Activated gamma-delta T cell treated with Interleukin-2 at 50 U/mL for 16 hours (primary cell): ENCODE measurements at regions not wholly inside any gene's neighbourhood (a gene's known extent, or its start where the extent isn't known, plus 50 kb on each side); places are given as distances from the start of the nearest gene placed in this dataset.
"Not testable (repeated sequence)": the region's sequence is repeated elsewhere in the genome, so short reads cannot be mapped to it uniquely, and the experiment has no call there.

Experiments
- DNase-seq: peaks from one replicate; pipeline ENCODE4 v3.0.0-alpha.2; 2020

DNA sequence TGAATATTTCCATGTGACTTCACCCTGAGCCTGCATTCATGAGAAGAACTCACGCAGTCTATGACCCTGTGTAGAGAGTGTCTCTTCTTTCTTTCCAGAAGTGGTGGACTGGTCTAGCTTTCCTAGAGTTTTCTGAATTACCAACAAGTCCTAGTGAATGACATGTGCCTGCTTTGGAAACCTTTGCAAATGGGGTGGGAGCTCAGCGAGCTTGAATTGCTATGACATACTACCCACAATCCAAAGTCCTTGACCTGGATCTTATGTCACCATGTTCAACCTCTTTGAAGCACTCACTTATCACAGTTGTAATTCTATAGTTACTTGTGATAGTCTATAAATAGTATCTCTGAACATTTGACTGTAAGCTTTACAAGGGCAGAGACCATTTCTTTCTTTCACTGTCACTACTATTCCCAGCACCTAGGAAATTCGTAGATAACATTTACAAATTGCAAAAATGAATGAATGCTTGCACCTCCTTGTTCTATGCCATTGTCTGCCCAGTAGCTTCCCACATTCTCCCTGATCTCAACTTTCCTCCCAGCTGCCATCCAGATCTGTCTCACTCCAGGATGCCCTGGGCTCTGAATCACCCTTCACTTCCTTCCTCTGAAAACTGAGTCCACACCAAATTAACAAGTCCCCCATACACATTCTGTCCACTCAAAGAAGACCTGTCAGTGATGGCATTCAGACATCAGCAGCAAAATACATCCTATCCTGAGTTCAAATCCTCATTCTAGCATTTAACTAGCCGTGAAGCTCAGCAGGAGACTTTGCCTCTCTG lies 201.9 kb upstream of the SESN3 start:
- DNase-seq, result no peak

DNA sequence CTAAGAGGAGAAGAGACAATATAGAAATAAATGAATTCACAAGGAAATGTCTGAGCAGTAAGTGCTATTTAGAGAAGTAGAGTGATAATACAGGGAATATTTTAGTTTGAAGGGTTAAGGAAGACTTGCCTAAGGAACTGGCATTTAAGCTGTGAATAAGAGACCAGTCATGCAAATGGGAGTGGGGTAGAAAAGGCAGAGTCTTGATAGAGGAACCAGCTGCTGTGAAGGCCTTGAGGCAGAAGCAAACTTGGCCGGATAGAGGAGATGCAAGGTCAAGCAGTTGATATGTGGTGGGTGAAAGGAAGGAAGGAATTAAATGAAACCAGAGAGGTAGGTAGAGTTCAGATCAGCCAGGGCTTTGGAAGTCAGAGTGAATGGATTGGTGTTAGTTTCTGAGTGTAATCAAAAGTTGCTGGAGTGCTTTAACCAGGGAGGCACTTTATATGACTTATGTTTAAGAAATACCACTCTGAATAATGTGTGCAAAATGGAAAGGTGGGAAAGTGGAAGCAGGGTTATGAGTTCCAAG lies 198.4 kb upstream of the SESN3 start:
- DNase-seq, result no peak

DNA sequence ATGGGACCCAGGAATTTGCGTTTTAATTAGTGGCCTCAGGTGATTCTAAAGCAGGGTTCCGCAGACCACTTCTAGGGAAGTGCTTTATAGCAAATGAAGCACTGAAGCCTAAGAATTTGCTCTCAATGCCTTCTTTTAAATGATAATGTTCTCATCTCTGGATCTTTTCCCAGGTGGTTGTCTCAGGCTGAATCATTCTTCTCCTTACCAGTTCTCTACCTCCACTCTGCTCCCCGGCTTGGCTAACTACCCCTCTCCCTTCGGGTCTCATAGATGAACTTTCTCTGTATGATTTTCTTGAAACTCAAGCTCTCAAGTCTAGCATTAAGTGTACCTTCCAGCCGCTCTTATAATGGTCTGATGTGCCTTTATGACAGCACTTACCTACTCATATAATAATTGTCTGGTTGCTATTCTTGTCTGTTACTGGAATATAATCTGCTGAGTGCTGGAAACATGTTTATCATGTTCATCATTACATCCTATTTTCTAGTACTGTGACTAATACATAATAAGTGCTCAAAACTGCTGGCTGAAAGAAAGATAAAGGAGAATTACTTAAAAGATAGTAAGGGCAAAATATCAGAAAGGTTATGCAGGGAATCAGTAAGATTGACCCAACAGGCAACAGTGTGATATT lies 195.9 kb upstream of the SESN3 start:
- no peak for DNase-seq

DNA sequence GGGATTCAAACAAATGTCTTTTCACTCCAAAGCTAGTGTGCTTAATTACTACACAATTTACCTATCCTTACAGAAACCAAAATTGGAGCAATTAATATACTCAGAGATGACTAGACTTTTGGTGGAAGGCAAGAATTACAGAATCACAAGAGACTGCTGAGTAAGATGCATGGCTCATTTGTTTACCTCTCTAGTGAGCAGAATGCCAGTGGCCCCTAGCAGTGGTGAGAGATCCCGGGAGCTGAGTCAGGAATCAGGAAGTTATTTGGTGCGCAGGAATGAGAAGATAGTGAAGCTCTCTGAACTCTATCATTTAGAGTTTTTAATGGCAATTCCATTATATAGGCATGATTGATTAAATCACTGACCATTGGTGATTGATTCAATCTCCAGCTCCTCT lies 188.9 kb upstream of the SESN3 start:
- DNase-seq, result no peak

DNA sequence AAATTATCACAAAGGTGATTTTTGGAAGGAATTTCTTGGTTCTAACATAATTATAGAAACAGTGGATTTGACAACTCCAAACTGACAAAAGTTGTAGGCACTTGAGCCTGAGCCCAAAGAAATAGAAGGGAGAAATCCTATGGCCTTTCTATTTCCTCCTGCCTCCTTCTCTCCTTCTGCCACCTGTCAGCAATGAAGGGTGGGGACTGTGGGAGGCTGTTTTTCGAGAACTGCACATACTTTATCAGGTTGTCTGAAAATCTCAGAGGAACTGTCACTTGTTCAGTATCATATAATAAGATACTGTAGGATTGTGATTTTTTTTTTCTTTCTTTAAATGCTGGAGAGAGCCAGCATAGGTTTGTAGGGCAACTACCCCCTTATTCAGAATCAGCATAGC lies 187.9 kb upstream of the SESN3 start:
- no peak for DNase-seq

DNA sequence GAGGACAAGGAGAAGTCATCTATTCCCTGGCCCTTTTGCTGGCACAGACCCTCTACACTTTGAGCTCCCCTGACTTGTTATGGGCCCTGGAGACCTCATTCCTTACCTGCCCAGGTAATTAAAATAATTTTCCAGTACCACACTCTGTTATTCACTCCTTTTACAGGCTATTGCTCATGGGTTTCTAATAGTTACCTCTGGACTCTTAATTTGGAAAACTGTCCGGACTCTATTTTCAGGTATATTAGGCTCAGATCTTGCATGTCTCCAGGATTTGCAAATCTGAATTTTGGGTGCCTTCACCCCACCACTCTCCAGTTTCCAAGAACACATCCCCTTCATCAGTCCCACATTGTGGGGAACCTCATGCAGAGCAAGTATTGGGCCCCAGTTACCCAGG lies 186.8 kb upstream of the SESN3 start:
- DNase-seq, result no peak

DNA sequence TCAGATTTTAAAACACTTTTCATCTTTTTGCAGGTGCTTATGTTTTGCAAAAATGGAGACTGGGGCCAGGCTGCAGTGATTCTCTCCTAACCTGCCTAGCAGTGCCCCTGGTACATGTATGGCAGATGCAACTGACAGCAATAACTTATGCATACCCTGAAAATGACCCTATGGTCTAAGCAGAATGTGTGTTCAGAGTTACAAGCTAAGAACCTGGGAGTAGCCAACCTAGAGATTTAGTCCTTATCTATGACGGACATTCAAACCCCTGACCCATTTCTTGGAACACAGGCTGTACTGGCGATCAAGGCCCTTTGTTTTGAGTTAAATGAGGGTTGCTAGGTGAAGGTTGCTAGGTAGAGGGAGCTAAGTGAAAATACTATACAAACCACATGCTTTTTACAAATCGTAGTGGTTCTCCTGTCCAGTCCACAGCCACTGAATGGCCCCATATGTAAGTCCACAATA lies 184.9 kb upstream of the SESN3 start:
- no peak for DNase-seq

DNA sequence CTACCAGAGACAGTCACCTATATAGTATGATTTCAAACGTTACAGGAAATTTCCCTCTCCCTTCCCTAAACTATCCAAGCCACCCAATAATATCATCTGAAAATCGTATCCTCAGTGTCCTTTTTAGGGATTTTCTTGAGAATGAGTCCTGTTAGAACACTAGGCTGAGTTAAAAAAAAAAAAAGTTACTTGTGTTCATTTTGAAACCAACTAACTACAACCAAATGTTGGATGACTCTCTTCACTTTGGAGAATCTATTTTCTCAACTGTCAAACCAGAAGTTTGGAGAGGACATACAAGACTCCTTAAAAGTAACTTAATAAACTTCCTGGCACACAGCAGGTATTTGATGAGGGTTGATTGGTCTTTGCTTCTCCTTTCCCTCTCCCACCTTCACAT lies 183.2 kb upstream of the SESN3 start:
- no peak for DNase-seq

DNA sequence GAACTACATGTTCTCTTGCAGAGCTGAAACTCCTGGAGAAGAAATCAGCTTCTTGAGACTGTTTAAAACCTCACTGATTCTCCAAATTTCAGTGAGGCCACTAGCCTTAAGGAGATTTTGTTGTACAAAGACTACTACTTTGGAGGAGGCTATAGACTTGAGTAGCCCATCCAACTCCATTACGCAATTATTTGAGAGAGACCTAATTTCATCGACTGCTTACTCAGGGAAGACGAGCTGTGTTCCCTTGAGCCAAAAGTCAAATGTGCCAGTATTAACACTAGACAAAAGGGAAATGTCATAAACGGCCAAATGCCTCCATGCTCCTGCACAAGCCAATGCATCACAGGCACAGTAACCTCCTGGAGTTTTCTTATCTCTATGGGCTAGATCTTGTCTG lies 182.8 kb upstream of the SESN3 start:
- DNase-seq, result no peak

DNA sequence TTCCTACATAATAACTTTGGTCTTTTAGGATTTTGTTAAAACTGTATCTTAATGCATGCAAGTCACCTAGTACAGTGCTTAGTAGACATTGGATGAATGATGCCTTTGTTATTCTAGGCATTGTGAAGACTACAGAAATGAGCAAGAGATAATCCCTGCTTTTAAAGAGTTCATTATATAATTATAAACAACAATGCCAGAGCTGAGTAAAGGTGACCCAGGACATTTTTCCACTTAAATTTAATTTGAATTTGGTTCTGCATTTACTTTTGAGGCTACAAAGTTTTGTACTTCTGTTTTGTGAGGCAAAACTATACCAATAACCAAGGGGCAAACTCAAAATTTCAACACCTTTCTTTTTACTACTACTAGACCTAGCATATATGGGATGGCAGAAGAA lies 182.0 kb upstream of the SESN3 start:
- no peak for DNase-seq

DNA sequence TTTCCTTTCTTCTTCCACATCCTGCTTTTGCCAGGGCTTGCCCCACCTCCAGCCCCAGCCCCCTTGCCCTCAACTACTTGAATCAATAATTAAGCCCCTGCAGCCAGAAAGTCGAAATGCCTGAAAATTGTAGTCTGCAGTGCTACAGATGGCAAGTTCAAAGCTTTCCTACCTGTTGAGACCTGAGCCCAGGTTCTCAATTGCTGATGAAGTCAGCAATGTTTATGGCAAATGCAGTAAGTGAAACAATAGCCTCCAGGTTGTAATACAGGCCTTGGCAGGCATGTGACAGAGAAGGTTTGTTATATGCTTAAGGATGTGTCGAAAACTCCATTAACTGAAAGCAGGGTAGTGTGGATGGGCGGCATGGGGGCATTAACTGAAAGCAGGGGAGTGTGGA lies 181.1 kb upstream of the SESN3 start:
- no peak for DNase-seq

DNA sequence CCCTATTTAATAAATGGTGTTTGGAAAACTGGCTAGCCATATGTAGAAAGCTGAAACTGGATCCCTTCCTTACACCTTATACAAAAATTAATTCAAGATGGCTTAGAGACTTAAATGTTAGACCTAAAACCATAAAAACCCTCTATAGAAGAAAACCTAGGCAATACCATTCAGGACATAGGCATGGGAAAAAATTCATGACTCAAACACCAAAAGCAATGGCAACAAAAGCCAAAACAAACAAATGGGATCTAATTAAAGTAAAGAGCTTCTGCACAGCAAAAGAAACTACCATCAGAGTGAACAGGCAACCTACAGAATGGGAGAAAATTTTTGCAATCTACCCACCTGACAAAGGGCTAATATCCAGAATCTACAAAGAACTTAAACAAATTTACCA lies 179.7 kb upstream of the SESN3 start:
- DNase-seq, result not testable (repeated sequence)

DNA sequence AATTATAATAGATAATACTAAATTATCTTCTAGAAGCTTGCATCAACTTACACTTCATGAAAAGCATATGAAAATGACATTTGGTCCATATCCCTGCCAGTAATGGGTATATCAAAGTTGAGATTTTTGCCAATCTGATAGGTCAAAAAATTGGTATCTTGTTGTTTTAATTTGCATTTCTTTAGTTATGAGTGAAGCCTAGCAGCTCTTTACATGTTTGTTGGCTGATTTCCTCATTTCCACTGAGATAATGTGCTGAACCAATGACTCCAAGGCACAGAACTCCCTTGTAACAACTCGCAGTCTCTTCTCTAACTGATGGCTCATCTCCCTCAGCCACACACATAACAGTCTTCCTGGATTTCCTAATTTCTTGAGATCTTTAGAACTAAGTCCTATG lies 175.3 kb upstream of the SESN3 start:
- no peak for DNase-seq

DNA sequence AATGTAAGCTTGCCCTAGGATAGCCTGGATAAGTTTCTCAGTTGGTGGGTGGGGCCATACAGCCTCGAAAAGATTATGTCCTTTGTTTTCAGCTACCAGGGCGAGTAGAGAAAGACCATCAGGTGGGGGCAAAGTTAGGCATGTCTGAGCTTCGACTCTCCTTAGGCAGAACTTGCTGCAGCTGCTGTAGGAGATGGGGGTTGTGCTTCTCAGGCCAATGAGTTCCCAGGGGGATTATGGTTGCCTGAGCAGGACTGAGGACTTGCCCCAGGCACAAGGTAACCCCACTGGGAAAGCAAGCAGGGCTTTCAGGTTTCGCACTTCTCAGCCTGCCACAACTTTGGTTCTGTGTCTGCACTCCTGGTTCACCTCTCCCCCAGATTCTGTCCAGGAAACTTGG lies 173.4 kb upstream of the SESN3 start:
- no peak for DNase-seq

DNA sequence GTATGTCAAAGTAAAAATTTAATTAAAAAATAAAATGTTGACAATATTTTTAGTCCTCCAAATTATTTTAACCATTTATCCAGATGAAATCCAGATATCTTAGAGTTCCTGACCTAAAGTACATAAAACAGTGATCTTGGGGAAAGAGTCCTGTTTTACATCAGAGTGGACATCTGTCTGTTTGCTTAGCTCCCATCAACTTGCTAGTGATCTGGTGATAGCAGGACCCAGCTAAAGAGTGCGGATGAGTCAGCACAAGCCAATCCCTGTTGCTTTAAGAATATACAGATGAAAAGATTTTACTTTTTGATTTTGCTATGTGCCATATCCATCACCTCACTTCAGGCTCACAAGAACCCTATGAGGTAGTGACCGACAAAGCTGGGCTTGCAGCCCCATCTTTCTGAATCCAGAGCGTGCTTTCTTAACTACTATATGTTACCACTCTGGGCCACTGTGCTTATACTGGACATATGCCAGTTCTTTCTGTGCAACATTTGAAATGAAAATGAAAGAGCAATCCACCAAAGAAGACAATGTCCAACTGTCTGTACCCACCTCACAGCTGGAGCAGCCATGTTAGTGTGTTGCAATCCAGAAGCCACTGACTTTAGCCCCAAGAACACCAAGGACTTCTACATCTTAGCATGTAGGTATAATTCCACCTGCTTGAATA lies 167.6 kb upstream of the SESN3 start:
- DNase-seq, result no peak

DNA sequence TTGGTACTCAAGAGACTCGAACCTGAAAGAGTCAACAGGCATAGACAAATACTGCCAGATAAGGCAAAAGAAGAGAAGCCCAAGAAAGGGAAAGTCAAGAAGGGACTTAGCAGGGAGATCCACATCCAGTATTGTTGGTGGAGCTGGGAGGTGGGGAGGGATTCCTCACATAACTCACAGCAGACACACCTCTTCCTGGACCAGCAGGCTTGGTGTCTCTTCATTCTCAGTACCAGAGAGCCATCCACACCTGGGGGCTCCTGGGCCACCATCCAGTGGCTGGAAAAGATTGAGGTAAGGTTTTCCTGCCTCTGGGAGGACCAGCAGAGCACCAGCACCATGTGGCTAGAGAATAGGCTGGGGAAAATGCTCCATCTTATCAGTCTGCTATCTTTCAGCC lies 161.6 kb upstream of the SESN3 start:
- no peak for DNase-seq

DNA sequence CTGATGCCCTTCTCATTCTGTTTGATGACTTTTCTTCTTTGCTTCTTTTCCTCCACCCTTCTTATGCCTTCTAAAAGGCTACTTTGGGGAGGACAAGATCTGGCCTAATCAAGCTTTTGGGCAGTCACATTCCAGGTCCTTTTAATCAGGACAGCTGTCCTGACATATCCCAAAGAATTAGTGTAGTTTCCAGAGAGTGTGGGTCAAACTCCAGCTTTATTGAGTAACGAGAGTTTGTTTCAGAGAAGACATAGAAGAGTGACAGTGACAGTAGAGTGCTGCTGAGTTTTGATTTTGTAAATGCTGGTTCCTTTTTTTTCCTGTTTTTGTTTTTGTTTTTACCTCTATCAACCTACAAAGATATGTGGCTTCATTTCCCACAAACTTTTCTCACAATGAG lies 158.4 kb upstream of the SESN3 start:
- DNase-seq, result no peak

DNA sequence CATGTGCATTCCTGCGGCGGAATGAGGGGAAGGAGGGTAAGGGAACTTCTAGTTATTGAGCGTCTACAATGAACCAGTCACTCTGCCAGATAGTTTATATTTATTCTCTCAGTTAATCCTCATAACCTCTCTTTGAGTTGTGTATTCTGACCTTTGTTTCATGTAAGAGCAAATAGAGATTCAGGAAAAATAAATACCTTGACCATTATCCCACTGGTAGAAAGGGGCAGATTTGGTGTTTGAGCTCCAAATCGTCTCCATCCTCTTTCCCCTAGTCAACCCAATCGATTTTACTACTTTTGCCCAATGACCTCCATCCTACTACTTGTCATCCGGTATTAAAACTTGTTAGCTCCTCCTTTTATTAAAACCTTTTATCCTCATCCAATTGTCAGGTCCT lies 157.1 kb upstream of the SESN3 start:
- no peak for DNase-seq

DNA sequence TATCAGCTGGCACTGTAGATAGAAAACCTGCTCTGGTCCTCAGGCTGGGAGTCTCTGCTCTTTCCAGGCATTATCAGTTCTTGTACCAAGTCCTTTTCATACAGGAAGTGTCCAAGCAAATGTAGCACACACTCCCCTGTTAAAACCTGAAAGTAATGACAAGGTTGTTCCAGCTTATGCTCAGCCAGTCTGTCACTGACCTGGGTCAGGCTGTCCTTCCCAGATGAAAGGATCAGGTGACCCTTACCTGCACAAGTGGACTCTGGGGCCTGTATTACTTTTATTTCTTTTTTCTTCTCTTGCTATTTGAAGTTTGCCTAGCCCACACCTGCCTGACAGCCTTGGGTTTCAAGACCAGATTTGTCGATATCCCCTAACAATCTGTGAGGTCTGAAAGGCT lies 156.3 kb upstream of the SESN3 start:
- DNase-seq, result no peak

DNA sequence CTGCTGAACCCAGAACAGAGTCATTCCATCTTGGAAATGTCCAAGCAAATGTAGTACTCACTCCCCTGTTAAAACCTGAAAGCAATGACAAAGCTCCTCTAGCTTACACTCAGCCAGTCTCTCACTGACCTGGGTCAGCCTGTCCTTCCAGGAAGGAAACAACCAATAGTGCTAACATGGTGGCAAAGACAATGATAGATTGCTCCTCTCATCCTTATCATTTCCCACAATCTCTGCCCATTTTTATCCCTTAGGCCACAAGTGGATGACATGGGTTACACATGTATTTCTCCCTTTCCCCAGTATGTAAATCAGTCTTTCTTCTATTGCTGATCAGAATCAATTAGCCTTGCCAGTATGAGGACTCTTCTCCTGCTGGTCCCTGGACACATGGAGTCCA lies 154.6 kb upstream of the SESN3 start:
- no peak for DNase-seq

DNA sequence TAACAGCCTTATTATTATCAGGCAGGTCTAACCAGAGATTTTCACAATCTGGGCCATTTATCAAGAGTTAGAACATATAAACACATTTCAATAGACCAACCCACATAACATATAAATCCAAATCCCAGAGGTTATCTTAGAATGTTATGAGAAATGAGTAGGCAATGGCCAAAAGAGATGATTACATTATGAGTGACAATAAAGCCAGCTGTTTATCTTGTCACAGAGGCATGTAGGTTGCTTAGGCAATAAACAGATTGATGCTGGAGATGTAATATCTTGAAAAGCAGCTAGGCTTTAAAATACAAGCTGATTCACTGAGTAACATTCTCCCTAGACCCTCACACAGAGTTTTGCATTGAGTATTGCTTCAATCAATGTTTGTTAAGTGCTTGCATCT lies 148.5 kb upstream of the SESN3 start:
- no peak for DNase-seq

DNA sequence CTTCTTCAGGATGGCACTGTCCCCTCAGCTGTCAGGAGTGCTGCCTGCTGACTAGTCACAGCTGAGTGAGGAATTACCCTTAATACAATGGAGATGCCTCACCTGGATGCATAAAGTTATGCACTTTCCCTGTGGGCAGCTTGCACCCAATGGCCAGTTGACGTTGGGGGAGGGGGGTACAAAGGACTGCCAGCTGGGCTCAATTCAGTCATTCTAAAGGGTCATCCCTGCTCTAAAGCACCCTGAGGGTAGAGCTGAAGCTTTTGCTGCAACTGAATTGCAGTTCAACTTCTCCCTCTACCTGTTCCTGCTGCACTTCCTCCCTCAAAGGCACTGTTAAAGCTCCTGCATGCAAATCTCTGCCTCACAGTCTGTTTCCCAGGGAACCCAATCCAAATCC lies 147.8 kb upstream of the SESN3 start:
- DNase-seq, result no peak

DNA sequence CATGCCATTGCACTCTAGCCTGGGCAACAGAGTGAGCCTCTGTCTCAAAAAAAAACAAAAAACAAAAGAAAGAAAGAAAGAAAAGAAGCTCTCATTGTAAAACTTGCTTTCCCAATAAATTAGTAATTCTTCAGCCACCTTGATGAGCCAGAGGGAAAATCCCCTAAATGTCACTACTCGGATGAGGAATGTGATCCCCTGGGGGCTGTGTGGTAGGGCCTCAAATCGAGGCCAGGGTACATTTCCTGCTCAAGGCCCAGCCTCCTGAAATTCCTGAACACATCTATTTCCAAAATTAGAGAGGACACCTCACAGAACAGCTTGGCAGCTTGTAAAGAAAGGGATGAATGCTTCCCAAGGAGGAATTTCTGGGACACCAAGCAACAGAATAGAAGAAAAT lies 147.1 kb upstream of the SESN3 start:
- DNase-seq, result no peak

DNA sequence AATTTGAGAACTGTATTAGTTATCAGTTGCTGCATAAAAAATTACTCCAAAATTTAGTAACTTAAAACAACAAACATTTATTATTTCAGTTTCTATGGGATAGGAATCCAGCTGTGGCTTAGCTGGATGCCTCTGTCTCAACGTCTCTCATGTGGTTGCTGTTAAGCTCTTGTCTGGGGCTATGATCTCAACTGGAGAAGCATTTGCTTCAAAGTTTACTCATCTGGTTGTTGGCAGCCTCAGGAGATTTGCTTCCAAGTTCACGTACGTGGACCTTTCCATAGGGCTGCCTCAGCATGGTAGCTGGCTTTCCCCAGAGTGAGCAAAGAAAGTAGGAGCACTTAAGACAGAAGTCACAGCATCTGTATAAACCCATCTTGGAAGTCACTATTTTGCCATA lies 144.9 kb upstream of the SESN3 start:
- DNase-seq, result no peak
